Uterus (tissue), 2 donors: ENCODE measurements at regions not wholly inside any gene's neighbourhood (a gene's known extent, or its start where the extent isn't known, plus 50 kb on each side); places are given as distances from the start of the nearest gene placed in this dataset.

Experiments used
- CTCF ChIP-seq, 4 experiments: fragments of 200-600 bp in 2 of 4; fragments of 450-650 bp in 2 of 4; sonication (generic) in 2 of 4; IDR thresholded peaks; one replicate each; pipeline ENCODE4 v1.5.1; 2016 to 2019; ENCODE audit warnings: antibody characterized with exemption in 4 of 4, mild to moderate bottlenecking in 2 of 4, moderate library complexity in 1 of 4
- POLR2A ChIP-seq, 2 donors: fragments of 450-650 bp; IDR thresholded peaks; one replicate each; pipeline ENCODE4 v1.6.1; 2016; ENCODE audit warnings: antibody characterized with exemption in 2 of 2, mild to moderate bottlenecking in 1 of 2, moderate library complexity in 1 of 2

DNA sequence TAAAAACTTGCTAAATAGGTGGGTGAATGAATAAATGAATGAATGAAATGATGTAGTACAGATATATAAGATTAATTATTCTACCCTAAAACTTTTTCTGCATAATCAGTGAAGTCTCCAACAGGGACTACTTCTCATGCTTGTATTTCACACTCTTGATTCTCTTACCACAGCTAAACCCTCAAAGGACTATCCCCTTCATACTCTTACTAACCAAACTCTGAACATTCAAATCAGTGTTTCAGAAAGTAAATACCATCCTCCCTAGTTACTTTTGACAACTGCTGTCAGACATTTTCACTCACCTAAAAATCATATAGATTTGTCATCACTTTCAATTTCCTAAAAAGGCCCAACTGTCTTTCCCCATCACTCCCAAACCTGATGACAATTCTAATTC lies 234.3 kb upstream of the HHIP start:
- TF ChIP-seq POLR2A (IDR thresholded peaks at IDR 0.05) (no peak), CTCF (IDR thresholded peaks at IDR 0.05) (no peak)
